Liver (tissue), 7 donors: ENCODE measurements at regions not wholly inside any gene's neighbourhood (a gene's known extent, or its start where the extent isn't known, plus 50 kb on each side); places are given as distances from the start of the nearest gene placed in this dataset.

Source experiments
- DNase-seq: peaks from one replicate; pipeline ENCODE4 v3.0.0-alpha.2; 2017; ENCODE audit warnings: low spot score
- H3K27ac ChIP-seq, 2 donors: one replicate each; pipeline ENCODE4 v1.7.0; 2013; ENCODE audit warnings: inconsistent platforms in 2 of 2, low read length in 2 of 2, control low read depth in 1 of 2, low read depth in 1 of 2, mild to moderate bottlenecking in 1 of 2
- H3K27me3 ChIP-seq, 4 donors: one replicate each; pipeline versions ENCODE4 v1.6.1 to v1.7.0; 2013; ENCODE audit warnings: low read length in 3 of 4, inconsistent platforms in 1 of 4, mild to moderate bottlenecking in 1 of 4, moderate library complexity in 1 of 4; ENCODE audit not compliant: control insufficient read depth in 4 of 4, insufficient read depth in 4 of 4
- H3K36me3 ChIP-seq, 4 donors: one replicate each; pipeline versions ENCODE4 v1.6.1 to v1.7.0; 2013; ENCODE audit warnings: low read length in 3 of 4, mild to moderate bottlenecking in 3 of 4, low read depth in 1 of 4, moderate library complexity in 1 of 4; ENCODE audit not compliant: control insufficient read depth in 4 of 4, insufficient read depth in 3 of 4
- H3K4me1 ChIP-seq, 4 donors: one replicate each; pipeline versions ENCODE4 v1.6.1 to v1.7.0; 2013; ENCODE audit warnings: low read length in 3 of 4, mild to moderate bottlenecking in 3 of 4, moderate library complexity in 1 of 4; ENCODE audit not compliant: control insufficient read depth in 4 of 4, insufficient read depth in 4 of 4
- H3K4me3 ChIP-seq, 3 donors: one replicate each; pipeline versions ENCODE4 v1.6.1 to v1.7.0; 2013; ENCODE audit warnings: low read length in 3 of 3, control low read depth in 1 of 3, low read depth in 1 of 3, mild to moderate bottlenecking in 1 of 3
- H3K9ac ChIP-seq, 2 donors: one replicate each; pipeline ENCODE4 v1.7.0; 2013; ENCODE audit warnings: low read length in 2 of 2, mild to moderate bottlenecking in 2 of 2, moderate library complexity in 2 of 2, control low read depth in 1 of 2, low read depth in 1 of 2
- H3K9me3 ChIP-seq, 4 donors: one replicate each; pipeline versions ENCODE4 v1.6.1 to v1.7.0; 2013; ENCODE audit warnings: low read length in 3 of 4; ENCODE audit not compliant: control insufficient read depth in 4 of 4
- ATF3 ChIP-seq: IDR thresholded peaks from 2 replicates; pipeline ENCODE4 v1.6.1; 2016; ENCODE audit warnings: antibody characterized with exemption
- EGR1 ChIP-seq, 2 donors: IDR thresholded peaks; 2 replicates each; pipeline ENCODE4 v1.6.1; 2016 to 2018; ENCODE audit warnings: antibody characterized with exemption in 2 of 2, low read depth in 2 of 2
- FOXA1 ChIP-seq: IDR thresholded peaks from 2 replicates; pipeline ENCODE4 v1.6.1; 2016; ENCODE audit warnings: antibody characterized with exemption
- FOXA2 ChIP-seq: IDR thresholded peaks from 2 replicates; pipeline ENCODE4 v1.6.1; 2016; ENCODE audit warnings: antibody characterized with exemption
- GABPA ChIP-seq, 2 donors: IDR thresholded peaks in 1 of 2; conservative IDR thresholded peaks in 1 of 2; 2 replicates each; pipeline ENCODE4 v1.6.1; 2016; ENCODE audit warnings: antibody characterized with exemption in 2 of 2, mild to moderate bottlenecking in 1 of 2, moderate library complexity in 1 of 2
- HNF4A ChIP-seq, 2 donors: conservative IDR thresholded peaks; 2 replicates each; pipeline ENCODE4 v1.6.1; 2016; ENCODE audit warnings: antibody characterized with exemption in 2 of 2, mild to moderate bottlenecking in 2 of 2
- HNF4G ChIP-seq: IDR thresholded peaks from 2 replicates; pipeline ENCODE4 v1.6.1; 2016; ENCODE audit warnings: antibody characterized with exemption
- JUND ChIP-seq, 2 donors: IDR thresholded peaks; 2 replicates each; pipeline ENCODE4 v1.6.1; 2016; ENCODE audit warnings: antibody characterized with exemption in 2 of 2
- NR2F2 ChIP-seq: IDR thresholded peaks from 2 replicates; pipeline ENCODE4 v1.6.1; 2016; ENCODE audit warnings: antibody characterized with exemption
- RAD21 ChIP-seq, 2 donors: IDR thresholded peaks; 2 replicates each; pipeline ENCODE4 v1.6.1; 2016; ENCODE audit warnings: antibody characterized with exemption in 2 of 2, mild to moderate bottlenecking in 2 of 2
- RXRA ChIP-seq, 2 donors: IDR thresholded peaks; 2 replicates each; pipeline ENCODE4 v1.6.1; 2017 to 2018; ENCODE audit warnings: antibody characterized with exemption in 2 of 2, mild to moderate bottlenecking in 1 of 2
- SP1 ChIP-seq: IDR thresholded peaks from 2 replicates; pipeline ENCODE4 v1.6.1; 2018; ENCODE audit warnings: antibody characterized with exemption, mild to moderate bottlenecking
- TAF1 ChIP-seq: conservative IDR thresholded peaks from 2 replicates; pipeline ENCODE4 v1.6.1; 2016; ENCODE audit warnings: antibody characterized with exemption, mild to moderate bottlenecking
- YY1 ChIP-seq: IDR thresholded peaks from 2 replicates; pipeline ENCODE4 v1.6.1; 2016; ENCODE audit warnings: antibody characterized with exemption, mild to moderate bottlenecking
- ZBTB33 ChIP-seq: IDR thresholded peaks from 2 replicates; pipeline ENCODE4 v1.6.1; 2016; ENCODE audit warnings: antibody characterized with exemption
- WGBS: extraction: QIAGEN DNeasy Blood & Tissue Kit; methylation state at CpG from one replicate; pipeline ENCODE4 v1.1.7; 2013; 5-methylcytosine and 5-hydroxymethylcytosine counted together
- TF ChIP-seq, protein P1 (sequence below): IDR thresholded peaks from 2 replicates; pipeline ENCODE4 v1.6.1; 2016; ENCODE audit warnings: antibody characterized with exemption
- TF ChIP-seq, protein P2 (sequence below): IDR thresholded peaks from 2 replicates; pipeline ENCODE4 v1.6.1; 2016; ENCODE audit warnings: antibody characterized with exemption, mild to moderate bottlenecking
- donor health status: healthy.
- donor health status: healthy.
- donor health status: healthy.
- donor health status: healthy.

GRCh38 chr6:62672989-62673388 is 387.0 kb upstream of the KHDRBS2 start:
- no peaks in the 10 kb centered on the region for H3K36me3 ChIP-seq
- no peak overlapping the region for H3K4me3 ChIP-seq
- H3K9ac ChIP-seq: no peak overlapping the region
- no peak overlapping the region for H3K27ac ChIP-seq
- no peaks in the 10 kb centered on the region for H3K4me1 ChIP-seq
- no peaks in the 10 kb centered on the region for H3K27me3 ChIP-seq
- DNase-seq: no peak
- no peaks in the 10 kb centered on the region for H3K9me3 ChIP-seq
- TF ChIP-seq JUND (IDR thresholded peaks at IDR 0.05) (no peak), HNF4G (no peak), ZBTB33 (no peak), FOXA1 (no peak), FOXA2 (no peak), TAF1 (no peak), HNF4A (conservative IDR thresholded peaks at IDR 0.05) (no peak), ATF3 (no peak), GABPA (IDR thresholded peaks at IDR 0.05 in 1 of 2, conservative IDR thresholded peaks at IDR 0.05 in 1 of 2) (no peak), EGR1 (IDR thresholded peaks at IDR 0.05; ENCODE audit: low read depth in 2 of 2) (no peak), NR2F2 (no peak), YY1 (no peak), RAD21 (IDR thresholded peaks at IDR 0.05) (no peak)
- TF ChIP-seq, protein P1, sequence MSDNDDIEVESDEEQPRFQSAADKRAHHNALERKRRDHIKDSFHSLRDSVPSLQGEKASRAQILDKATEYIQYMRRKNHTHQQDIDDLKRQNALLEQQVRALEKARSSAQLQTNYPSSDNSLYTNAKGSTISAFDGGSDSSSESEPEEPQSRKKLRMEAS: no peak

DNA sequence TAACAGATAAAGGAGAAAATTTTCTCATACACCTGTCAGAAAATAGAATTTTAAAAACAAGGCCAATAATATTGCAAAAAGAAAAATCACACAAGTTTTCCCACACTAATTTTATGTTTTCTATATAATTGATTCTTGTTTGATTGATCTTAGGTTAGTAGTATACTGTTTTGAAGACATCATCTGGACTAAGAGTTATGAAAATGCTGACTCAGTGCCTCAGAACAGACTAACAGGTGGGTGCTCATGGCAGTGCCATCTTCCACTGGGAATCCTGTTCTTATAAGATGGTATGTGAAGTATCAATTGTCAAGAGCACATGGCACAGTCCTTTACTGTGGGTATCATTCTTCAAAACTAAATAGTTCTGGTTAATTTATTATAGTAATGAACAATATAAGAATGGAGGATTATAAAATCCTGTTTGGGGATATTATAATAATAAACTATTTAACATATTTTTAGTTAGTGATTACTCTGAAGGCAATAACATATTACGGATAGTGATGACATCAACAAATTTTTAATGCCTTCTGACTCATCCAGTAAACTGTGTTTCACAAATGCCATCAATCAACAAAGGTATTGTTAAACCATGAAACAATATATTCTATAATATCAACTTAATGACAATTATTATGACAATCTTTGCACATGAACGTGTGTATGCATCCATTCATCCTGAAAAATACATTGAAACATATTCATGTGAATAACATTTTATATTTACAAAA is 384.6 kb upstream of the KHDRBS2 start:
- H3K27me3 ChIP-seq: no peaks in the 10 kb centered on the region
- H3K9ac ChIP-seq: no peak overlapping the region
- no peaks in the 10 kb centered on the region for H3K9me3 ChIP-seq
- TF ChIP-seq YY1: no peak
- no peak for TF ChIP-seq FOXA1
- TF ChIP-seq ATF3: no peak
- no peak overlapping the region for H3K4me3 ChIP-seq
- H3K4me1 ChIP-seq: no peaks in the 10 kb centered on the region
- H3K36me3 ChIP-seq: no peaks in the 10 kb centered on the region
- WGBS: 62% methylated on average over 2 of the region's 2 CpGs
- no peak for DNase-seq
- no peak overlapping the region for H3K27ac ChIP-seq

DNA sequence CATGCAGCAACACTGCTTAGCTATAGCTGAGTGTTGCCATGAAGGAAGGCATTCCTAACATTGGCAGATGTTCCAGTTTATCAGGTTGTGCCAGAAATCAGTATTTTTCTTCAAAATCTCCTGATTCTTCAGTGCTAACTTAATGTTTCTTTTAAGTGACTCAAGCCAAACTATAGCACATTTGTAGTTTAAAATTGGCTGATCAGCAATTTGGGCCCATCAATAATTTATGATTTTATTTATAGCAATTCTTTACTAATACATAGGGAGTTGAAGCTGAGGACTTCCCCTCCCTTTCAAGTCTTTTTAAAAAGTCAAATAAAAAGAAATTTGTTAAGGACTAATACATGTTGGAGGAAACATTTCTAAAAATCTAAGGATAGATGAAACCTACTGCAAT is 383.8 kb upstream of the KHDRBS2 start:
- no peak overlapping the region for H3K27ac ChIP-seq
- no peaks in the 10 kb centered on the region for H3K36me3 ChIP-seq
- DNase-seq: no peak

More for the DNA sequence above, 383.8 kb upstream of the KHDRBS2 start:
- no peaks in the 10 kb centered on the region for H3K27me3 ChIP-seq
- H3K9ac ChIP-seq: no peak overlapping the region
- no peaks in the 10 kb centered on the region for H3K9me3 ChIP-seq
- no peak for TF ChIP-seq HNF4G
- TF ChIP-seq HNF4A (conservative IDR thresholded peaks at IDR 0.05): no peak
- TF ChIP-seq SP1: no peak
- no peak for TF ChIP-seq TAF1
- TF ChIP-seq FOXA1: no peak
- TF ChIP-seq, protein P1: no peak
- TF ChIP-seq YY1: no peak
- no peak for TF ChIP-seq GABPA (IDR thresholded peaks at IDR 0.05 in 1 of 2, conservative IDR thresholded peaks at IDR 0.05 in 1 of 2)
- no peak for TF ChIP-seq RXRA (IDR thresholded peaks at IDR 0.05)
- TF ChIP-seq ZBTB33: no peak
- TF ChIP-seq JUND (IDR thresholded peaks at IDR 0.05): no peak
- TF ChIP-seq, protein P2, sequence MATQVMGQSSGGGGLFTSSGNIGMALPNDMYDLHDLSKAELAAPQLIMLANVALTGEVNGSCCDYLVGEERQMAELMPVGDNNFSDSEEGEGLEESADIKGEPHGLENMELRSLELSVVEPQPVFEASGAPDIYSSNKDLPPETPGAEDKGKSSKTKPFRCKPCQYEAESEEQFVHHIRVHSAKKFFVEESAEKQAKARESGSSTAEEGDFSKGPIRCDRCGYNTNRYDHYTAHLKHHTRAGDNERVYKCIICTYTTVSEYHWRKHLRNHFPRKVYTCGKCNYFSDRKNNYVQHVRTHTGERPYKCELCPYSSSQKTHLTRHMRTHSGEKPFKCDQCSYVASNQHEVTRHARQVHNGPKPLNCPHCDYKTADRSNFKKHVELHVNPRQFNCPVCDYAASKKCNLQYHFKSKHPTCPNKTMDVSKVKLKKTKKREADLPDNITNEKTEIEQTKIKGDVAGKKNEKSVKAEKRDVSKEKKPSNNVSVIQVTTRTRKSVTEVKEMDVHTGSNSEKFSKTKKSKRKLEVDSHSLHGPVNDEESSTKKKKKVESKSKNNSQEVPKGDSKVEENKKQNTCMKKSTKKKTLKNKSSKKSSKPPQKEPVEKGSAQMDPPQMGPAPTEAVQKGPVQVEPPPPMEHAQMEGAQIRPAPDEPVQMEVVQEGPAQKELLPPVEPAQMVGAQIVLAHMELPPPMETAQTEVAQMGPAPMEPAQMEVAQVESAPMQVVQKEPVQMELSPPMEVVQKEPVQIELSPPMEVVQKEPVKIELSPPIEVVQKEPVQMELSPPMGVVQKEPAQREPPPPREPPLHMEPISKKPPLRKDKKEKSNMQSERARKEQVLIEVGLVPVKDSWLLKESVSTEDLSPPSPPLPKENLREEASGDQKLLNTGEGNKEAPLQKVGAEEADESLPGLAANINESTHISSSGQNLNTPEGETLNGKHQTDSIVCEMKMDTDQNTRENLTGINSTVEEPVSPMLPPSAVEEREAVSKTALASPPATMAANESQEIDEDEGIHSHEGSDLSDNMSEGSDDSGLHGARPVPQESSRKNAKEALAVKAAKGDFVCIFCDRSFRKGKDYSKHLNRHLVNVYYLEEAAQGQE: no peak
- no peak for TF ChIP-seq ATF3
- H3K4me1 ChIP-seq: no peaks in the 10 kb centered on the region
- no peak overlapping the region for H3K4me3 ChIP-seq
